ENCODE measurements at regions not wholly inside any gene's neighbourhood (a gene's known extent, or its start where the extent isn't known, plus 50 kb on each side); places are given as distances from the start of the nearest gene placed in this dataset.

DNA sequence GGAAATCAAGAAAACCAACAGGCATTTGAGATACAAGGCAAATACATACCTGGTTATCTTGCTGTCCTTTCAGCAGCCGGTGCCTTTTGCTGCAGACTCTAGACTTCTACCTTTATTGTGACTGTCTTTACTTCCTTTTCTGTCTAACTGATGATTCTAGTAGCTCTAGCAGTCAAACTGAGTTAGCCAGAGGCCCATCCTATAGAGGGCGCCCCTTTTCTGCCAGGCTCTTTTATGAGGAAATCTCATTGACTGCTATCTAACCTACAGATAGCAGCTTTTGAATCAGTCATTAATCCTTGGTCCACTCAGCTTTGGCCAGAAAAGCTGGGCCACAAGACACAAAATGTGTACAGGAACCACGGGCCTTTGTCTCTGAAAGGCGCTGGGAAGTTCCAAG, 87.5 kb upstream of the WSB1 start:
- no peak for TF ChIP-seq CTCF (IDR thresholded peaks at IDR 0.05)
- no peak for TF ChIP-seq EP300 (IDR thresholded peaks at IDR 0.05)
- TF ChIP-seq POLR2A (IDR thresholded peaks at IDR 0.05): no peak
- no peak for TF ChIP-seq POLR2AphosphoS5 (IDR thresholded peaks at IDR 0.05)
